KOPT-K1 (cell line): ENCODE measurements at regions not wholly inside any gene's neighbourhood (a gene's known extent, or its start where the extent isn't known, plus 50 kb on each side); places are given as distances from the start of the nearest gene placed in this dataset.
"Not testable (repeated sequence)": the region's sequence is repeated elsewhere in the genome, so short reads cannot be mapped to it uniquely, and the experiment has no call there.

Experiments
- H3K27ac ChIP-seq: fragments of 200-600 bp; sonication (generic); 2 replicates; pipeline ENCODE4 v1.5.1; 2016; ENCODE audit warnings: antibody characterized with exemption, mild to moderate bottlenecking, low read depth, low read length; ENCODE audit not compliant: poor library complexity, severe bottlenecking
- H3K36me3 ChIP-seq: fragments of 200-600 bp; sonication (generic); 2 replicates; pipeline ENCODE4 v1.5.1; 2017; ENCODE audit warnings: antibody characterized with exemption, mild to moderate bottlenecking, low read length, moderate library complexity; ENCODE audit not compliant: insufficient read depth
- H3K9me3 ChIP-seq: fragments of 200-600 bp; sonication (generic); 2 replicates; pipeline ENCODE4 v1.5.1; 2017; ENCODE audit warnings: antibody characterized with exemption, low read length, mild to moderate bottlenecking; ENCODE audit not compliant: insufficient read depth, poor library complexity, severe bottlenecking

DNA sequence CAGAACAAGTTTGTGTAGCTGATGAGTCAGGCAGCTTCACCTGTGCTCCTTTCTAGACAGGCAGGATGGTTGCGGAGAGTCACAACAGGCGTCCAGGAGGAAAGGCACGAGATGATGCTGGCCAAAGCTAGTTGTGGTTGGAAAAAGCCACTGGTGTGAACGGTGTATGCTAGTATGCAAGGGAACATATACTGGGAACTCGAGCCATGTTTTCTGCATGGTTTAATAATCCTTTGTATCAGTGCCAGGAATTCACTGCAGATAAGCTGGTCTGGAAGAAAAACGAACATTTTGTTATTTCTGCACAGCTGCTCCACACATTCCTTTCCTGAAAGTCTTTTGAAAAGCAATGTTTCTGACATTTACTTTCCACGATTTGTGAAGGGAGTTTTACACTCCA lies 3999.6 kb upstream of the TPTE start:
- H3K9me3 ChIP-seq, H3K36me3 ChIP-seq, H3K27ac ChIP-seq: not testable (repeated sequence)

DNA sequence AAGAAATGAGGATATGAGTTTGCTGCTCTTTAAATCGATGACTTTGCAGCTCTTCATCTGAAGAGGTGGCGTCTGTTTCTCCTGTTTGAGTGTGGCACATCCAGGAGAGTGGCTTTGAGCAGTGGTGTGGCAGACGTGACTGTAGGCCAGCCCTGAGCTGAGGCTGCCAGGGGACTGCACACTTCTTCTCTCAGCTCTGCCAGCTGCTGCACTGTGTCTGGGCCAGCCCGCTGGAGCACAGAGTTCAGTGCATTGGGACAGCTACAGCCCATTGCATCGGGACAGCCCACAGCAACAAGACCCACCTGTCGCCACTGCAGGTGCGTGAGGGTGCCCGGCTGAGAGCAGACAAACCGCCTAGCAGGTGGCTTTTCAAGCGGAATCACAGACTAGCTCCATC lies 3995.2 kb upstream of the TPTE start:
- H3K9me3 ChIP-seq = not testable (repeated sequence)

DNA sequence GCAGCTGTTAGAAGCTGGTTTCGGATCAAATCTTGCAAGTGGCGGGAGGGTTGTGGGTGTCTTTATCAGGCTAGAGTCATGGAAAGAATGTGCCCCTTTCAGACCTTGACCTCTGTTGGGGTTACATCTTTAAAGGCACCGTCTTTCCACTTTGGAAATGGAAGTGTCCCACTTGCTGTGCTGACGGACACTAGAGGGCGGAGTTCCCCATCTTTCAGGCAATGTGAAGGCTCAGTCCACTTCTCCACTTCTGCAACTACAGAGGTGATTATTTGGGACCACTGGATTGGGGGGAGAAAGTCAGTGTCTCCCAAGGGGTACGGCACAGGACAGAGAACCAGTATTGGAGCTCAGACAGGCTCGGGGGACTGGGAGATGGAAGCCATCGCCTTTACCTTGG lies 3990.7 kb upstream of the TPTE start:
- not testable (repeated sequence) for H3K27ac ChIP-seq, H3K9me3 ChIP-seq, H3K36me3 ChIP-seq

More for the DNA sequence above, 3995.2 kb upstream of the TPTE start:
- not testable (repeated sequence) for H3K27ac ChIP-seq, H3K36me3 ChIP-seq

DNA sequence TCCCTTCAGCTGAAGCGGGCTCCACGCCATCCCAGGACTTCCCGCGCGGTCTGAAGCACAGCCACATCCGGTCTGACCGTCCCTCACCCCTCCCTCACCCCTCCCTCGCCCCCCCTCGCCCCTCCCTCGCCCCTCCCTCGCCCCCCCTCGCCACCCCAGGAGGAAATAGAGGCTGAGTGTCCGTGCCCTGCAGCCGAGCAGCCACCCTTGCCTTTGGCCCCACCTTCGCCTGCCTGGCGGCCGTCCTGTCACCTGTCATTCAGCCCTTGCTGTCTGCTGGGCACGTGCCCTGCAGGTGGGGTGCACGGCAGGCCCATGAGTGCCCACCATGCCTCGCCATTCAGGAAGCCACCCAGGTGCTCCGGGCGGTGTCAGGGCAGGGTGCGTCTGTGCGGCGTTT lies 3988.1 kb upstream of the TPTE start:
- not testable (repeated sequence) for H3K36me3 ChIP-seq, H3K27ac ChIP-seq

DNA sequence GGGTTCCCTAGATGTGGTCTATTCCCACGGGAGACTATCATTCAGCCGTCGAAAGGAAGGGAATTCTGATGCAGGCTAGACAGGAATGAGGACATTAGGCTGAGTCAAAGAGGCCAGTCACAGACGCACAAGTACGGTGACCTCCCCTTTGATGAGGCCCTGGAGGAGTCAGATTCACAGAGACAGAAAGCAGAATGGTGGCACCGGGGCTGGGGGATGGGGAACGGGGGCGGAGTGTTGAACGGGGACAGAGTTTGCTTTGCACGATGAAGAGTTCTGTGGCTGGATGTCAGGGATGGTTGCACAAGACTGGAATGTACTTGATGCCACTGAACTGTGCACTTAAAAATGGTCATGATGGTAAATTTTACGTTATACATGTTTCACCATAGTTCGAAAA lies 3983.1 kb upstream of the TPTE start:
- not testable (repeated sequence) for H3K36me3 ChIP-seq, H3K9me3 ChIP-seq, H3K27ac ChIP-seq

More for the DNA sequence above, 3988.1 kb upstream of the TPTE start:
- H3K9me3 ChIP-seq = not testable (repeated sequence)

DNA sequence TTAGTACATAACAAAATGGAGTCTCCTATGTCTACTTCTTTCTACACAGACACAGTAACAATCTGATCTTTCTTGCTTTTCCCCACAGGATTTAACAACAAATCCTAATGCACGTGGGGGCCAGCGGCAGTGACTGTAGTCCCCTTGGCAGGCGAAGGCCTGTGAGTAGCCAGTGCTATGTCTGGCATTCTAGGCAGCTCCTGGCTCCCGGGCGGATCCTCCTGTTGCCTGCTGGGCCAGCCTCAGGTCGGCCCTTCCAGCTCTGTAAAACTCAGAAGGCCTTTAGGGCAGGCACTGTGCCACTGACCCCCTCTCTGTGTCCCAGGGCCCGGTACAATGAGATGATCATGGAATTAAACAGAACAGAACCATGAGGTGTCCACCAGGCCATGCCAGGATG lies 3981.7 kb upstream of the TPTE start:
- not testable (repeated sequence) for H3K9me3 ChIP-seq, H3K36me3 ChIP-seq, H3K27ac ChIP-seq

DNA sequence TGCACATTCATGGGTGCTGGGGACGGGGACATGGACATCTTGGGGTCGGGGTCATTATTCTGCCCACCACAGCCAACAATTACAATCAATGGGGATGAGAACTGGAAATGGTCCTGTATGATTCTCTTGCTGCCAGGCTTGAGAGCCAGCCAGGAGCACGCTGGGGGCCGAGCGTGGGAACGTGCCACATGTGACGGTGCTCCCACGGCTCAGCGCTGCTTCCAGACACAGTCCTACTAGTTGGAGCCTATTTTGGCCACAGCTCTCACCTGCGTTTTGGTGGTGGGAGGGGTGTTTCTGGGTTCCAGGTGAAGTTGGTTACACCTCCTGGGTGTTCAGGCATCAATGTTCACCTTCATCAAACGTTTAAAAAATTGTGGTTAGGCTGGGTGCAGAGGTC lies 3980.3 kb upstream of the TPTE start:
- not testable (repeated sequence) for H3K36me3 ChIP-seq, H3K27ac ChIP-seq, H3K9me3 ChIP-seq

DNA sequence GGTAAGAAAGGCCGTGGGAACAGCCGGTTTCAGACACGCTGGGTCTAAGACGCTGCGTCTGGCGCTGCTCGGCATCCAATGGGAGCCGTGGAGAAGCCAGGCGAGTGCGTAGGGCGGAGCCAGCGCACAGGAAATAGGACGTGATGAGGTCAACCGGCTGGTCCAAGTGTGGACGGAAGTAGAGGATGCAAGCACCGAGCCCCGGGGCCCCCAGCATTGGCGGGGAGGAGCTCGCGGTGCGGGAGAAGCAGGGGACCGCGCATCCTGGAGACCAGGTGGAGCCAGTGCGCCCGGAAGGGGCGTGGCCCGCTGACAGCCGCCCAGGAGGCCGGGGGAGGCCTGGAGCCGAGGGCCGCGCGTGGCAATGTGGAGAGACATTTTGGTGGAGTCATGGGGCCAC lies 3976.1 kb upstream of the TPTE start:
- not testable (repeated sequence) for H3K9me3 ChIP-seq, H3K36me3 ChIP-seq, H3K27ac ChIP-seq

DNA sequence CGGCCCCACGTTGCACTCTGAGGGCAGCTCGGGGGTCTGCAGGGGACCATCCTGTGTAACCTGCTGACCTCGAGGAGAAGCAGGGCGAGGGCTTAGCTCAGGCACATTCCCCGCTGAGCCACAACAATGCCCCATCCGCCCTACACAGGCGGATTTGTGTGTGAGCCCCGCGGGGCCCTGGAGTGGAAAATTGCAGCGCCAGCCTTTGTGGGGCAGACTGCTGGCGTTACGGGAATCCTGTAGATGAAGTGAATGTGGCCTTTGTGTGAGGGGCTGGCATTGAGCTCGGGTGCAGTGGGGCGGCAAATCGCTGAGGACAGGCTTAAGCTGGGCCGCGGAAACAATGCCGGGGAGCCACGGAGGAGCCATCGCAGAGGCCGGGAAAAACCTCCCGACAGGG lies 3970.3 kb upstream of the TPTE start:
- not testable (repeated sequence) for H3K36me3 ChIP-seq, H3K27ac ChIP-seq, H3K9me3 ChIP-seq

DNA sequence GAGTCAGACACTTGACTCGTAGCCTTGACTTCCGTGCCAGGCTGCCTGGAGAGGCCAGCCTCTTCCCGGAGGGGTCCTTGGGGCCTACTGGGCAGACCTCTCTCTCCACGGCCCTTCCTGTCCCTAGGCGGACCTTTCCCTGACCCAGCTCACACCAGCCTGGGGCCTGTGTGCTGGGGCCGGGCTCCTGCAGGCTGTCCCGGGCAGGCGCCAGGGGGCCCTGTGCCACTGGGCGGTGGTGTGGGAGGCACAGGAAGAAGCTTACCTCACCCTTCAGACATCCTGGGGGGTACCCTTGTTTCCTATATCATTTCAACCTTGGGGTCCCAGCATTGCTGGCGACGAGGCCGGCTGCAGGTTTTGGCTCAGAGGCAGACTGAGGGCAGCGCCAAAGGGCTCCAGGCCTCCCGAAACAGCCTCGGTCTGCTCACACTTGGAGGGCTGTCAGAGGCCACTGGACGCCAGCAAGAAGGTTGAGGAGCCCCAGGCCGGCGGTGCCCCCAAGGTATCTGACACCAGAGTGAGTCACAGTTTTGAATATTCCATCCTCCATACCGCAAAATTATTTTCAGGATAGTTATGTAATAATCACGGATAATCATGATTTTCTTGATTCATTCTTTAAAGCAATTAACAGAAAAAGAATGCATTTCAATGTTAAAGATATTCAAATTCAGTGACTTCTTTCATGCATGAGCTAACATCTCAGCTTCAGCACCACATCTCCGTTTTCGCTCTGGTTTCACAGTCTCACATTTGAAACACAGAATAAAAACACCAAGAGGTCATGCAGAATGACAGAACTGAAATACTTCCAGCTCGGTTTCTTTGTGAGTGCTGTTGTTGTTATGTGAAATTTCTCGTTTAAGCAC lies 3967.6 kb upstream of the TPTE start:
- not testable (repeated sequence) for H3K9me3 ChIP-seq, H3K27ac ChIP-seq, H3K36me3 ChIP-seq

DNA sequence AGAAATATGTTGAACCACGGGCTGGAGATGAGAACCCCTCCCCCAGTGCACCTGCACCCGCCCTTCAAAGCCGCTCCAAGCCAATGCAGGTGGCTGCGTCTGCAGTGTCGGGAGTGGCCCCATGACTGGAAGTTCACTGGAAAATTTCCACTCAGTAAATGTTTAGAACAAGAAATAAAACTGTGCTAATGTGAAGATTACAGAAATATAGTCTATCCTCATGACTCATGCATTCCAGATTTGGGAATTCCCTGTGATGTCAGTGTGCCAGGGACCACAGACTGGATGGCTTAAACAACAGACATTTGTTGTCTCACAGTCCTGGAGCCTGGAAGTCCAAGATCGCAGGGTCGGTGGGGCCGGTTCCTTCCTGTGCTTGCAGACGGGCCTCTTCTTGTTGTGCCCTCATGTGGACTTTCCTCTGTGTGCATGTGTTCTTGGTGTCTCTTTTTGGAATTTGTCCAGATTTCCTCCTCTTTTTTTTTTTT lies 3967.0 kb upstream of the TPTE start:
- not testable (repeated sequence) for H3K36me3 ChIP-seq, H3K27ac ChIP-seq, H3K9me3 ChIP-seq

DNA sequence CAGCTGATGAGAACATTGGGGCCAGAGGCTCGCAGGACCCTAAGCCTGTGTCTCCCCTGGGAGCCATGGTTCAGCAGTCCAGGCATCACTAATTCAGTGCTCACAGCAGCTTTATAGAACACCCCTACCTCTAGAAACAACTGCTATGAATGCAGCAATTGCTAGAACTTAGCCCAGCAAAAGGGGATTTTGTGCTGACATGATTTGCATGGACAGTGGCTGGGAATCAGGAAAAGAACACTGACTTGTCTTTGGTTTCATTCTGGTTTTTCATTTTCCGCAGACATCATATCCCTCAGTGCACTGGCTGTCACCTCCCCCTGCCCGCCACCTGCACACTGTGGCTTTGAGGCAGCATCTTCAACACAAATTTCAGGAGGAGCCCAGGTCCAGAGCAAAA lies 3964.9 kb upstream of the TPTE start:
- not testable (repeated sequence) for H3K9me3 ChIP-seq, H3K36me3 ChIP-seq, H3K27ac ChIP-seq

DNA sequence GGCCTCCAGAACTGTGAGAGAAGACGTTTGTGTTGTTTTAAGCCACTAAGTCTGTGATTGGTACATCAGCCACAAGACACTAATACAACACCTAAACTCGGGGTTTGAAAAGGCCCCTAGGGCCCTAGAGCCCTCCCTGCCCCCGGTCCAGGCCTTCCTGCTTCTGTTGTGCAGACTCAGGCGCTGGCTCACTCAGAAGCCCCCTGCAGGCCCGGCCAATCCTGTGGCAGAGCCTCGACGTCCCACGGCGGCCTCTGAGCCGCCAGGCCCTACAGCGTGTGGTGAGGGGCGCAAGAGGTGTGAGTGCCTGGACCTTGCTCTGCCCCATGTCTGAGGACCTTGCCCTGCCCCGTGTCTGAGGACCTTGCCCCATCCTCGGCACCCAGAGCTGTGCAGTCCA lies 3964.0 kb upstream of the TPTE start:
- H3K36me3 ChIP-seq, H3K27ac ChIP-seq, H3K9me3 ChIP-seq: not testable (repeated sequence)

DNA sequence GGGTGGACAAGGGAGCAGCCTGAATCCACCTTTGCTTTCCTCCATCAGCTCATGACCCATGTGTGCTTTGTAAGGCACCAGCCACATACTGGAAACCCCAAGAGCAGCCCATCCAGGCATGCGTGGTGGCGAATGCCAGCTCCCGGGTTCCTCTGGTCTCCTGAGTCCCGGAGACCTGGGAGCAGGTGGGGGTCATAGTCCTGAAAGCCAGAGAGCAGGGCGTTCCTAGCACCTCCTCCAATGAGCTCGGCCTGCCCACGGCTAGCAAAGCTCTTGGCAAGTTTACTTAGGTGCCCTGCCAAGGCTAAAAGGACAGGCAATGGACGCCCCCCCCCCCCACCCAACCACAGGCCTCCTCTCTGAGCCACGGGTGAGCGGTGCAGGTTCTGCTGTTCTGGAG lies 3960.2 kb upstream of the TPTE start:
- H3K9me3 ChIP-seq, H3K36me3 ChIP-seq, H3K27ac ChIP-seq: not testable (repeated sequence)

DNA sequence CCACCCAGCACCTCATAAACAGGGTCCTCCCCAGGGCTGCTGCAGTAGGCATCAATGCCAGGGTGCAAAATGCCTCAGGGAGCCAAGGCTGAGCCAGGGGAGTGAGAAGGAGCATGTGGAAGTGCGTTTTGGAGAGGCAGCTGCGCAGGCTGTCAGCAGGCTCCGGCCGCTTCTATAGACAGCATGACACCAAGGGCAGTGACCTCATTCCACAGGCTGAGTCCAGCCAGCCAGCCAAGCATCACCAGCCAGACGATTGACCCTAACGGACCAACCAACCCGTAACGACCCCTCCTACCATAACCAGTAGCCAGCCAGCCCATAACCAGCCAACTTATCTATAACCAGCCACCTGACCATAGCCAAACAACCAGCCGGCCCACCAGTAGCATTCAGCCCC lies 3959.8 kb upstream of the TPTE start:
- not testable (repeated sequence) for H3K36me3 ChIP-seq, H3K9me3 ChIP-seq, H3K27ac ChIP-seq

DNA sequence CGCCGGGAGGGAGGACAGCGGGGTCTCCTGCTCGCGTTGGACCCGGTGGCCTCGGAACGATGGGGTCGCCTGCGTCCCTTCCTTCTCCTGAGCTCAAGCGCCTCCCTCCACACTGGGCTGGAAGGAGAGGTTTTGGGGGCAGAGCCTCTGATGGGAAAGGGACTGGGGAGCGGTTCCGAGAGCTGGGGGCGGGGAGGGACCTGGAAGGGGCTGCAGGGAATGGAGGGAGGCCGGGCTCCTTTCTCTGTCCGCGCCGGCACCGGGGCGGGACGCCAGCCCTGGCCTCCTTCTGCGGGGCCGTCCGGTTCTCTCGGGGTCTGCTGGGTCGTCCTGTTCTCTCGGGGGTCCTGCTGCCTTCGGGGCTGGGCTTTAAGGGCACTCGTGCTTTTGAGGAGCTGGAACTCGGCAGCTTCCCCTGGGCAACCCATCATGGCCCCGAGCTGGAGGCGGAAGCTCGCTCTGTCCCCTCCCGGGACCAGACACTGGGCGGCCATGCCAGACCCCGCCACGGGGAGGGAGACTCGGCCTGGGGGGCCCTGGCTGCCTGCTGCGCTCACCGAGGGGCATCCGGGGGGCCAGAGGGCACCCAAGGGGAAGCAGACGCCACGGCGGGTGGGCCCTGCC lies 3956.7 kb upstream of the TPTE start:
- H3K27ac ChIP-seq, H3K9me3 ChIP-seq, H3K36me3 ChIP-seq: not testable (repeated sequence)
